DND-41 (cell line): ENCODE measurements at regions not wholly inside any gene's neighbourhood (a gene's known extent, or its start where the extent isn't known, plus 50 kb on each side); places are given as distances from the start of the nearest gene placed in this dataset.

ENCODE experiments used
- EZH2 ChIP-seq: IDR thresholded peaks from 3 replicates; pipeline ENCODE4 v1.6.1; 2012; ENCODE audit warnings: borderline replicate concordance, low read depth, mild to moderate bottlenecking, moderate library complexity, low read length, inconsistent platforms; ENCODE audit not compliant: severe bottlenecking
- TF ChIP-seq, protein P1 (sequence below): IDR thresholded peaks from 2 replicates; pipeline ENCODE4 v1.5.1; 2012; ENCODE audit warnings: borderline replicate concordance, low read length, moderate library complexity, mild to moderate bottlenecking; ENCODE audit not compliant: poor library complexity, severe bottlenecking; ENCODE audit errors: extremely low read depth

DNA sequence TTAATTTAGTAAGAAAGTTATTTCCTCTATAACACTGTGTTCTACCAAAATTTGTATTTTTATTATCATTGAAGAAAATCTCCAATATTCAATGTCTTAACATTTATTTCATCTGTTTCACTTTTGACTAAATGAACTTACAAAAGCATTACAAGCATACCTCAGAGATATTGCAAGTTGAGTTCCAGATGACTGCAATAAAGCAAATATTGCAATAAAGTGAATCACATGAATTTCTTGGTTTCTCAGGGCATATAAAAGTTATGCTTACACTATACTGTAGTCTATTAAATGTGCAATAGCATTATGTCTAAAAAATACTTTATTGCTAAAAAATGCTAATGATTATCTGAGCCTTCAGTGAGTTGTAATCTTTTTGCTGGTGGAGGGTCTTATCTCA lies 78.3 kb downstream of the TTC32 start:
- TF ChIP-seq, protein P1, sequence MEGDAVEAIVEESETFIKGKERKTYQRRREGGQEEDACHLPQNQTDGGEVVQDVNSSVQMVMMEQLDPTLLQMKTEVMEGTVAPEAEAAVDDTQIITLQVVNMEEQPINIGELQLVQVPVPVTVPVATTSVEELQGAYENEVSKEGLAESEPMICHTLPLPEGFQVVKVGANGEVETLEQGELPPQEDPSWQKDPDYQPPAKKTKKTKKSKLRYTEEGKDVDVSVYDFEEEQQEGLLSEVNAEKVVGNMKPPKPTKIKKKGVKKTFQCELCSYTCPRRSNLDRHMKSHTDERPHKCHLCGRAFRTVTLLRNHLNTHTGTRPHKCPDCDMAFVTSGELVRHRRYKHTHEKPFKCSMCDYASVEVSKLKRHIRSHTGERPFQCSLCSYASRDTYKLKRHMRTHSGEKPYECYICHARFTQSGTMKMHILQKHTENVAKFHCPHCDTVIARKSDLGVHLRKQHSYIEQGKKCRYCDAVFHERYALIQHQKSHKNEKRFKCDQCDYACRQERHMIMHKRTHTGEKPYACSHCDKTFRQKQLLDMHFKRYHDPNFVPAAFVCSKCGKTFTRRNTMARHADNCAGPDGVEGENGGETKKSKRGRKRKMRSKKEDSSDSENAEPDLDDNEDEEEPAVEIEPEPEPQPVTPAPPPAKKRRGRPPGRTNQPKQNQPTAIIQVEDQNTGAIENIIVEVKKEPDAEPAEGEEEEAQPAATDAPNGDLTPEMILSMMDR = no peak
- TF ChIP-seq EZH2 = no peak
